Activated CD8-positive, alpha-beta memory T cell treated with anti-CD3 and anti-CD28 coated beads for 4 hours (primary cell): ENCODE measurements at regions not wholly inside any gene's neighbourhood (a gene's known extent, or its start where the extent isn't known, plus 50 kb on each side); places are given as distances from the start of the nearest gene placed in this dataset.
"Not testable (repeated sequence)": the region's sequence is repeated elsewhere in the genome, so short reads cannot be mapped to it uniquely, and the experiment has no call there.

Source experiments
- DNase-seq, 2 donors: peaks; one replicate each; pipeline ENCODE4 v3.0.0-alpha.2; 2020; ENCODE audit warnings: low read depth in 2 of 2

GRCh38 chr15:39025321-39025720 is 460.7 kb upstream of the RASGRP1 start:
- no peak for DNase-seq

- DNase-seq = no peak
These were observed 461.3 kb upstream of the RASGRP1 start for GRCh38 chr15:39025881-39026280.

GRCh38 chr15:39028069-39028468 is 463.5 kb upstream of the RASGRP1 start:
- no peak for DNase-seq

- no peak for DNase-seq
These were observed 465.1 kb upstream of the RASGRP1 start for GRCh38 chr15:39029741-39030140.

- no peak for DNase-seq
These were observed 465.9 kb upstream of the RASGRP1 start for GRCh38 chr15:39030291-39031070.

GRCh38 chr15:39031596-39031995 is 467.0 kb upstream of the RASGRP1 start:
- DNase-seq = no peak

GRCh38 chr15:39034816-39035215 is 470.2 kb upstream of the RASGRP1 start:
- DNase-seq = no peak

GRCh38 chr15:39037611-39038010 is 473.0 kb upstream of the RASGRP1 start:
- not testable (repeated sequence) for DNase-seq

GRCh38 chr15:39040861-39041260 is 476.2 kb upstream of the RASGRP1 start:
- no peak for DNase-seq

- DNase-seq = no peak
These were observed 477.4 kb upstream of the RASGRP1 start for GRCh38 chr15:39041979-39042495.

GRCh38 chr15:39051626-39052322 is 487.2 kb upstream of the RASGRP1 start:
- DNase-seq = no peak

- DNase-seq = no peak
These were observed 487.7 kb upstream of the RASGRP1 start for GRCh38 chr15:39052323-39052705.

- no peak for DNase-seq
These were observed 488.9 kb upstream of the RASGRP1 start for GRCh38 chr15:39053480-39053879.

- no peak for DNase-seq
These were observed 489.6 kb upstream of the RASGRP1 start for GRCh38 chr15:39054128-39054732.

- DNase-seq = no peak
These were observed 491.7 kb upstream of the RASGRP1 start for GRCh38 chr15:39056357-39056756.

GRCh38 chr15:39058351-39059131 is 493.9 kb upstream of the RASGRP1 start:
- DNase-seq = no peak

GRCh38 chr15:39059917-39060316 is 495.3 kb upstream of the RASGRP1 start:
- DNase-seq = no peak

GRCh38 chr15:39061952-39062464 is 497.4 kb upstream of the RASGRP1 start:
- no peak for DNase-seq

GRCh38 chr15:39066677-39067076 is 502.1 kb upstream of the RASGRP1 start:
- DNase-seq = no peak

- DNase-seq = no peak
These were observed 506.4 kb upstream of the THBS1 start for GRCh38 chr15:39074341-39074985.

GRCh38 chr15:39075311-39075710 is 505.6 kb upstream of the THBS1 start:
- no peak for DNase-seq
